AML-193 (cell line): ENCODE measurements at regions not wholly inside any gene's neighbourhood (a gene's known extent, or its start where the extent isn't known, plus 50 kb on each side); places are given as distances from the start of the nearest gene placed in this dataset.
"Not testable (repeated sequence)": the region's sequence is repeated elsewhere in the genome, so short reads cannot be mapped to it uniquely, and the experiment has no call there.

Experiments used
- DNase-seq, 2 experiments: peaks; one replicate each; lab custom pipeline; 2025; lab: John Stamatoyannopoulos, UW

GRCh38 chr6:82511546-82511945, 147.9 kb downstream of the TPBG start:
- DNase-seq, result no peak

DNA sequence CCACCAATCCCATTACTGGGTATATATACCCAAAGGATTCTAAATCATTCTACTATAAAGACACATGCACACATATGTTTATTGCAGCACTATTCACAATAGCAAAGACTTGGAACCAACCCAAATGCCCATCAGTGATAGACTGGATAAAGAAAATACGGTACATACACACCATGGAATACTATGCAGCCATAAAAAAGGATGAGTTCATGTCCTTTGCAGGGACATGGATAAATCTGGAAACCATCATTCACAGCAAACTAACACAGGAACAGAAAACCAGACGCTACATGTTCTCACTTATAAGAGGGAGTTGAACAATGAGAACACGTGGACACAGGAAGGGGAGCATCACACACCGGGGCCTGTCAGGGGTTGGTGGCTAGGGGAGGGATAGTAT, 154.3 kb downstream of the TPBG start:
- not testable (repeated sequence) for DNase-seq

DNA sequence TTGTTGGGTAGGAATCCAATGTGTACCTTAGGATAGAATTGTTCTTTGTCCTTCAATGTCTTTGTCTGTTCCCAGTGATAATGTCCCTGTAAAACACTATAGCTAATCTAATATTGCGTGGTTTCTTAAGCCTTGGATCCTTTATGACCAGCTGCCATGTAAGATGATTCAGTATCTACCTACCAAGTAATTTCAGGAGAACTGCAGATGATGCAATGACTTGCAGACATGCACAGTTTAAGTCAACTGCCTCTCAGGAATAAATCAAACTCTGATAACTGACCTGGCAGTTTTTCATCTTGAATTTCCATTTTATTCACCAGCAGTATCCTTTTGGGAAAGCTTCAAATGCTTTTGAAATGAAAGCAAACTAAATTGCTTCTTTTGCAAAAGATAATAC, 157.8 kb downstream of the TPBG start:
- no peak for DNase-seq

DNA sequence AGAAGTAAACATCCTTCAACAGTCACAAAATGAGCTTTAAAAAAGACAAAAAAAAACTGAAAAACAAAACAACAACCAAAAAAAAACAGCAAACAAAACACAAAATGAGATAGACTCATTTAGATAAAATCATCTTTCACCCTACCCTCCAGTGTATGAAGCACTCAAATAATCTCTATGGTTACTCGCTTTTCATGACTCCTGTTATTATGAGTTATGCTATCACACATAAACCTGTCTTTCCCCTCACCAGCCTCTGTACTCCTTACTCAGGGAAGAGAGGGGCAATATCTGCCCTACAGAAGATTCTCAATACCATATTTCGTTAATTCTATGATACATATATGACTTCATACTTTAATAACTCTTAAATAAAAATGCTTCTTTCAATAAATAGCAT, 158.2 kb downstream of the TPBG start:
- DNase-seq, result no peak

DNA sequence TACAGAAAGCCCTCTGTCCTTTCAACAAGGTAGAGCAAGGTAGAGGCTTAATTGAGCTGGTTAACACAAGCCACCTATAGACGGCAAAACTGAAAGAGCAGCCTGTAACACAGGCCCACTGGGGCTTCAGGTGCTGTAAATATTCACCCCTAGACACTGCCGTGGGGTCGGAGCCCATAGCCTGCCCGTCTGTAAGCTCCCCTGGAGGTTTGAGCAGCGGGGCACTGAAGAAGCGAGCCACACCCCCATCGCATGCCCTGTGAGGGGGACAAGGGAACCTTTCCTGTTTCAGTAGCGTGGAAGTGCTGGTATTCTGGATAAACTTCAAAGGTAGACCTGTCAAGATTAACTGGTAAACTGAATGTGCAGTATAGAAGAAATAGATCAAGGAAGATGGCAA, 160.4 kb downstream of the TPBG start:
- no peak for DNase-seq

DNA sequence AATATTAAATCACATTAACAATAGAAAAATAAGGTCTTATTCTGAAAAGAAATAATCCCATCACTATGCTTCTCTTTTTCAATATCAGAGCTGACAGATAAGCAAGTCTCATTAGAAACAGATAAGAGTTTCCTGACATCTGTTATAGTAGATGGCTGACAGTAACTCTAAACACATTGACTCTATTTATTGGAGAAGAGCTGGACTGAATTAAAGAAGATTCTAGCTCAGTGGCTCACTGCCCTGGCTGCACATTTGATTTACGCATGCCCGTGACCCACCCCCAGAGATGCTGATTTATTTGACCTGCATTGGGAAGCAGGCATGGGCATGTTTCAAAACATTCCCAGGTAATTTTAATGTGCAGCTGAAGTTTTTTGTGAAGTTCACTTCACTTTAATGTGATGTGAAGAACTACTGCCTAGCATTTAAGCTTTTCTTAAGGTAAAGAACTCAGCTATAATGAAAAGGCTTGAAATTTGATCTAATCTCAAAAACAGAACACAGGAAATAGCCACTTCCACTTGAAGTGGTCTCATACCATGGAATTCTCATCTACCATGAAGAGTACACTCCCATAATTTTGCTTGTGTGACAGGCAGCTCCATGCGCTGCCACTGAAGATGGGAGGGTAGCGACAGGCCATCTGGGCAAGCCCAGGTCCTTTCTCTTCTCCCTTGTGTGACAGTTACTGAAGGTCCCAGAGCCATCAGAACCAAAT, 162.3 kb downstream of the TPBG start:
- DNase-seq, result no peak

DNA sequence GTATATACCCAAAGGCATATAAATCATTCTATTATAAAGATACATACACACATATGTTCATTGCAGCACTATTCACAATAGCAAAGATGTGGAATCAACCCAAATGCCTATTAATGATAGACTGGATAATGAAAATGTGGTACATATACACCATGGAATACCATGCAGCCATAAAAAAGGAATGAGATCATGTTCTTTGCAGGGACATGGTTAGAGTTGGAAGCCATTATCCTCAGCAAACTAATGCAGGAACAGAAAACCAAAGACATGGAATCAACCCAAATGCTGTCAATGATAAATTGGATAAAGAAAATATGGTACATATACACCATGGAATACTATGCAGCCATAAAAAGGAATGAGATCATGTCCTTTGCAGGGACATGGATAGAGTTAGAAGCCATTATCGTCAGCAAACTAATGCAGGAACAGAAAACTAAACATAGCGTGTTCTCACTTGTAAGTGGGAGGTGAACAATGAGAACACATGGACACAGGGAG, 166.4 kb downstream of the TPBG start:
- DNase-seq, result not testable (repeated sequence)

GRCh38 chr6:82534876-82535275, 171.3 kb downstream of the TPBG start:
- no peak for DNase-seq

DNA sequence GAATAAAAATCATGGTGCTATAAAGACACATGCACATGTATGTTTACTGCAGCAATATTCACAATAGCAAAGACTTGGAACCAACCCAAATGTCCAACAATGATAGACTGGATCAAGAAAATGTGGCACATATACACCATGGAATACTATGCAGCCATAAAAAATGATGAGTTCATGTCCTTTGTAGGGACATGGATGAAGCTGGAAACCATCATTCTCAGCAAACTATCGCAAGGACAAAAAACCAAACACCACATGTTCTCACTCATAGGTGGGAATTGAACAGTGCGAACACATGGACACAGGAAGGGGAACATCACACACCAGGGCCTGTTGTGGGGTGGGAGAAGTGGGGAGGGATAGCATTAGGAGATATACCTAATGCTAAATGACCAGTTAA, 185.9 kb downstream of the TPBG start:
- DNase-seq, result not testable (repeated sequence)

- not testable (repeated sequence) for DNase-seq
These were observed 187.7 kb downstream of the TPBG start for GRCh38 chr6:82551311-82551710.

- DNase-seq, result no peak
These were observed 188.2 kb downstream of the TPBG start for GRCh38 chr6:82551831-82552230.

GRCh38 chr6:82553863-82554531, 190.4 kb downstream of the TPBG start:
- DNase-seq, result no peak

- no peak for DNase-seq
These were observed 191.0 kb downstream of the TPBG start for GRCh38 chr6:82554666-82555065.

- DNase-seq, result no peak
These were observed 192.2 kb downstream of the TPBG start for GRCh38 chr6:82555801-82556200.

DNA sequence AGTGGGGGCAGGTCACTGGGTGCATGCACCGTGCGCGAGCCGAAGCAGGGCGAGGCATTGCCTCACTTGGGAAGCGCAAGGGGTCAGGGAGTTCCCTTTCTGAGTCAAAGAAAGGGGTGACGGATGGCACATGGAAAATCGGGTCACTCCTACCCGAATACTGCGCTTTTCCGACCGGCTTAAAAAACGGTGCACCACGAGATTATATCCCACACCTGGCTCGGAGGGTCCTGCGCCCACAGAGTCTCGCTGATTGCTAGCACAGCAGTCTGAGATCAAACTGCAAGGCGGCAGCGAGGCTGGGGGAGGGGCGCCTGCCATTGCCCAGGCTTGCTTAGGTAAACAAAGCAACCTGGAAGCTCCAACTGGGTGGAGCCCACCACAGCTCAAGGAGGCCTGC, 194.9 kb downstream of the TPBG start:
- DNase-seq, result not testable (repeated sequence)

DNA sequence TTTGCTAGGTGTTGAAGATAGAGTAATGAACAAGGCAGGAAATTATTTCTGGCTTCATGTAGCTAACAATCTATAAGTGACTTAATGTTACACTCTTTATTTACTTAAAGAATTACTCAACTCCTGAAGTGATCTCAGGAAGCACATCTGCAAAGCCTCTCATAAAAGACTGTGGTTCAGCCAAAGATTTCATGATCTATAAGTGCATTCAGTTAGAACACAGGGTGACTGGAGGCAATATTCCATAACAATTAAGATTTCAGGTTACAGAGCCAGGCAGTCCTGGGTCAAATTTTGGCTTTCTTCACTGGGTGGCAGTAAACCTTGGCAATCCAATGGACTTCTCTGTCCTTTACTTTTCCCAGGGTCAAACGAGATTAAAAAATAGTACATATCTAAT, 204.0 kb downstream of the TPBG start:
- DNase-seq, result no peak

DNA sequence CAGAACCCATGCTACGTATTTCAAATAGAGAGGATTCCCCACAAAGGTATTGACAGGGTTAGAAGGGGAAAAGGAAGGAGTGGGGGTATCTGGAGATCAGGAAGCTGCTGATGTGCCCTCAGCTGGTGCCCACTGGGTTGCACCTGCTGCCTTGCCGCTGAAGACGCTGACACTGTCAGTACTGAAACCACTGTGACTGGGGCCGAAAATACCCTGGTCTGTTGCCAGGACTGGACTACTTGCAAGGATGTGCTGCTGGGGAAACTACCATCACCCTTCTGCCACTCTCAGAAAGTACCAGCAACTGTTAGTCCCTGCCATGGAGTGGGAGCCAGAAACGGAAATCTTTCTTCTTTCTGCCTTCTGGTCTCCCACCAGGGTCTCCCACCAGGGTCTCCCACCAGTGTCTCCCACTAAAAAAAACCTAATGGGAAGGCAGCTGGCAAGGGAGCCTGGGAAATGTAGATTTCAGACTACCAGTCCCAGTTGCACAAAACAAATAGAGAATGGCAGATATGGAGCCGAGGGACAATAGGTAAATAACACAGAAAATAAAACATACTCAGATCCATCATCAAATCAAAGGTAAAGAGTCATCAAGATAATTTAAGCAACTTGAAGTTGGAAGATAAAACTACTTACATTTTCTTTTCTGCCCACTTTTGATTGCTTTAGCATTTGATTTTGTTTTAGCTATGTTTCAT, 204.8 kb downstream of the TPBG start:
- DNase-seq, result no peak

DNA sequence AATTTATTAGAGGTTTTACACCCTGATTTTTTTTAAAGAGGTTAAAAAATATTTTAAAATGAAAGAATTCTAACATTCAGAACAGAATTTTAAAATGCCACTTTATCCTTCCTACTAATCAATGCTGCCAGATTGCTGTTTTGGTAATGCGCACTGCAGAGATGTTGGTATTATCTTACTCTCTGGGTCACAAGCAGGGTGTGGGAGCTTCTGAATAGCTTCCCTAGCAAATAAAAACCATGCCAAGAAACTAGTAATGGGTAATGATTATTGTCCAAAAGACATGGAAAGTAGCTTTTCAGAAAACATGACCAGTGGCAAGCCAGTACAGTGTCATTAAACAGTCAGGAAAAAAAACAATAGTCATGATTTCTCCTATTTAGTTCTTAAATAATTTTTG, 205.4 kb downstream of the TPBG start:
- no peak for DNase-seq

DNA sequence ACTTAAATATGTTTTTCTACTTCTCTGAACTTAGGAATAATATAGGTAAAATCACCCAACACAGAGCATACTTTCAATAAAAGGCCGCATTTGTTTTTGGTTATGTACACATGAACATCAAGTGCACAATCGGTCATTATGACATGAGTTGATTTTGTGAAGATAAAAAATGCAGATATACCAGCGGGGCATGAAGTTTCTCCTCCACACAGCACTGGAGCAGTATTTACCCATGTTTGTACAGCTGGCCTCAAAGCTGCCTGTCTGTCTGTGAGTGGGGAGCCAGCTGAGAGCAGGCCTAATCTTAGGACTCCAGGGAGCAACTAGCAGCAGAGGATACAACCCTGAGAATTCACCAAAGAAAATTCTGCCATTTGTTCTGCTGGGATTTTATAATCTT, 206.5 kb downstream of the TPBG start:
- DNase-seq, result no peak

DNA sequence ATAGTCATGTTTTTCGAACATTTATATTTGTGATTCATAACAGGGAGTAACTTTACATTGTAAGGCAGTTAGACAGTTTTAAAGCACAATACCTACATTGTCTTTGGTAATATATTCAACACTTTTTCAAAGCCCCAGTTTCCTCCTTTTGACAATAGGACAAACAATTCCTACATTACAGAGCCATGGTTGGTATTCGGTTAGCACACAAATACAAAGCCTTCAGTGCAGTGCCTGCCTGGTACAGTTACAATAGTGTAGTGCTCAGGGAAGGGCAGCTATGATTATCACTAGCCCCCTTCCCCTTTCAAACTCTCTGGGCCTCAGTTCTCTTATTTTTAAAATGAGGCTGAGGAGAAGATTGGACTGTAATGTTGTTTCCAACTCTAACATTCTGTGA, 207.8 kb downstream of the TPBG start:
- no peak for DNase-seq

GRCh38 chr6:82573254-82573972, 209.8 kb downstream of the TPBG start:
- no peak for DNase-seq

DNA sequence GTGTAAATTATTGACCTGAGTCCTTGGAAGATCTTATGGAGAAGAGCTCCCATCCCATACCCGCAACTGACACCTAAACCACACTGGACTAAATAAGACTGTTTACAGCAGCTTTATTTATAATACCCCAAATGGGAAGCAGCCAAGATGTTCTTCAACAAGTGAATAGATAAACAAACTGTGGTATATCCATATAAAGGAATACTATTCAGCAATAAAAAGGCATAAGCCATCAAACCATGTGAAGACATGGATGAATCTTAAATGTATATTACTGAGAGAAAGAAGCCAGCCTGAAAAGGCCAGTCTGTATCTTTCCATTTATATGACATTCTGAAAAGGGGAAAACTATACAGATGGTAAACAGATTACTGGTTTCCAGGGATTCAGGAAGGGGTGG, 212.7 kb downstream of the TPBG start:
- no peak for DNase-seq
